Ishikawa (cell line): ENCODE measurements at regions not wholly inside any gene's neighbourhood (a gene's known extent, or its start where the extent isn't known, plus 50 kb on each side); places are given as distances from the start of the nearest gene placed in this dataset.

Experiments used
- CEBPB ChIP-seq: IDR thresholded peaks from 2 replicates; pipeline ENCODE4 v1.6.1; 2012
- REST ChIP-seq: IDR thresholded peaks from 2 replicates; pipeline ENCODE4 v1.6.1; 2012; ENCODE audit warnings: low read depth, mild to moderate bottlenecking

- TF ChIP-seq REST, result no peak
- TF ChIP-seq CEBPB, result no peak
These were observed 234.0 kb downstream of the NR4A2 start for GRCh38 chr2:156098506-156098905.
